OCI-LY1 (cell line): ENCODE measurements at regions not wholly inside any gene's neighbourhood (a gene's known extent, or its start where the extent isn't known, plus 50 kb on each side); places are given as distances from the start of the nearest gene placed in this dataset.

ENCODE experiments used
- CTCF ChIP-seq: fragments of 200-600 bp; sonication (generic), shearing (Covaris generic); IDR thresholded peaks from 2 replicates; pipeline ENCODE4 v1.5.1; 2017; ENCODE audit warnings: mild to moderate bottlenecking, antibody characterized with exemption, low read length, moderate library complexity, mixed read lengths
- EZH2 ChIP-seq: fragments of 200-600 bp; sonication (generic), shearing (Covaris generic); IDR thresholded peaks from 2 replicates; pipeline ENCODE4 v1.8.0; 2017; ENCODE audit warnings: borderline replicate concordance, mixed run types, mild to moderate bottlenecking, antibody characterized with exemption, low read length, moderate library complexity, mixed read lengths

- TF ChIP-seq CTCF (no peak), EZH2 (no peak)
These were observed 58.3 kb downstream of the SIX1 start for GRCh38 chr14:60590991-60591414.
